SK-N-SH (cell line): ENCODE measurements at regions not wholly inside any gene's neighbourhood (a gene's known extent, or its start where the extent isn't known, plus 50 kb on each side); places are given as distances from the start of the nearest gene placed in this dataset.
"Not testable (repeated sequence)": the region's sequence is repeated elsewhere in the genome, so short reads cannot be mapped to it uniquely, and the experiment has no call there.

Source experiments
- CTCF ChIP-seq: fragments of 200-600 bp; sonication (generic); IDR thresholded peaks from 2 replicates; pipeline ENCODE4 v1.6.1; 2017; ENCODE audit warnings: antibody characterized with exemption, mild to moderate bottlenecking, moderate library complexity
- EZH2phosphoT487 ChIP-seq: fragments of 200-600 bp; sonication (generic); IDR thresholded peaks from 2 replicates; pipeline ENCODE4 v1.6.1; 2017; ENCODE audit warnings: low read depth, mixed run types, mild to moderate bottlenecking, antibody characterized with exemption, moderate library complexity, borderline replicate concordance
- NFIC ChIP-seq: IDR thresholded peaks from 2 replicates; pipeline ENCODE4 v1.4.0; 2012; ENCODE audit warnings: borderline replicate concordance
- RAD21 ChIP-seq: IDR thresholded peaks from 2 replicates; pipeline ENCODE4 v1.6.1; 2012; ENCODE audit warnings: mild to moderate bottlenecking, low read length
- SMC3 ChIP-seq: IDR thresholded peaks from 2 replicates; pipeline ENCODE4 v1.6.1; 2012; ENCODE audit warnings: low read depth, low read length, improper control_type of control experiment

GRCh38 chr10:55899472-55900147 lies 461.4 kb downstream of the ZWINT start:
- not testable (repeated sequence) for TF ChIP-seq SMC3, CTCF, NFIC, RAD21, EZH2phosphoT487
